Fibroblast of mammary gland (primary cell): ENCODE measurements at regions not wholly inside any gene's neighbourhood (a gene's known extent, or its start where the extent isn't known, plus 50 kb on each side); places are given as distances from the start of the nearest gene placed in this dataset.

Source experiments
- DNase-seq: peaks from one replicate; pipeline ENCODE4 v3.0.0-alpha.2; 2010; ENCODE audit warnings: low read depth
- H3K4me3 ChIP-seq: 2 replicates; pipeline ENCODE4 v1.5.1; 2011; ENCODE audit warnings: low read depth, mild to moderate bottlenecking, low read length, moderate library complexity; ENCODE audit not compliant: control insufficient read depth
- CTCF ChIP-seq: conservative IDR thresholded peaks from 2 replicates; pipeline ENCODE4 v1.5.1; 2011; ENCODE audit warnings: low read depth, low read length, inconsistent platforms; ENCODE audit not compliant: control insufficient read depth, insufficient read depth

GRCh38 chr12:59166457-59166856 is 246.2 kb upstream of the LRIG3 start:
- TF ChIP-seq CTCF = no peak
- DNase-seq = no peak
- no peak overlapping the region for H3K4me3 ChIP-seq

DNA sequence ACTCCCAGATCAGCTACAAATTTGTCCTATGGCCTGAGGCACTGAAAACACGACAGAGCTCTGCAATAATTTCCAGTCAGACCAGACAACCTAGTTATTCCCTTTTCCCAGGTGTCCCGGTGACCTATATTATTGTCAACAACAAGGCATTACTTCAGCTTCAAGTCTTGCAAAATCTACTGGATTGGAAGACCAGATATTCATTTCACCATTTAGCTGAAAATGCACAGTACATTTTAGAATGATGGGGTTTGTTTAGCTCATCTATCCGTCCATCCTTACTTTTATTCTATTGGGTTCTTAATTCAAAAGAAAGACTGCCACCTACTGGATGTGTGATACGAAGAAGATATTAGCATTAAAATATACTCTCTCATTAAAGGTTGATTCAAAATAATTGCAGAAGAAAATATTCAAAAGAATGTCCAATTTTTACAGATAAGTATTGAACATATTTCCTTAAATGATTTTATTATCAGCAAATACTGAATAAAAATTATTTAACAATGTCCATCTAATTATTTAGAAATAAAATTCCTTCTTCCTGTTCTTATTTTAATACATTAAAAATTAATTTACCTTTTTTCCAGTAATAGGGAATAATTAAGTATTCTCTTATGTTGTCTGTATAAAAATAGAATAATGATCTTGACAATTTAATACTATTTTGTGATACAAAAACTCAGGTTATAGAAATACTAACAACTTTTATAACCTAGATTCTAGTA is 244.9 kb upstream of the LRIG3 start:
- DNase-seq = peak; percentile 63
- TF ChIP-seq CTCF = peak; percentile 51
- no peak overlapping the region for H3K4me3 ChIP-seq

DNA sequence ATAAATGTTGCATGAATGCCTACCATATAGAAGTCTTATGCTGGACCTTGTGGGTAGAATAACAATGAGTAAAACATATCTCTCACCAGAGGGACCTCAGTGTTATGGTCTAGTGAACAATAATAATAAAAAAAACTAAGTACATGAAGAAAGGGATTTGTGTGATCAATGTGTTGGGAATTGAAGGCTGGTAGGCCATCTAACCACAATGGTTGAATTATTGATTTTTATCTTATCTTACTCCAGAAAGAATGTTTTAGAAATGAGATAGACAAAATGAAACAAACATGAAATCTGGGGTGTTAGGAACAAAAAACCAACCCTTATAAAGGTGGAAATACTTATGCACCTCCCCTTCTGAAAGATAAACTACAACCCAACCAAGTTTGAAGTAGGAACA is 243.9 kb upstream of the LRIG3 start:
- H3K4me3 ChIP-seq = no peak overlapping the region
- no peak for DNase-seq
- TF ChIP-seq CTCF = no peak

DNA sequence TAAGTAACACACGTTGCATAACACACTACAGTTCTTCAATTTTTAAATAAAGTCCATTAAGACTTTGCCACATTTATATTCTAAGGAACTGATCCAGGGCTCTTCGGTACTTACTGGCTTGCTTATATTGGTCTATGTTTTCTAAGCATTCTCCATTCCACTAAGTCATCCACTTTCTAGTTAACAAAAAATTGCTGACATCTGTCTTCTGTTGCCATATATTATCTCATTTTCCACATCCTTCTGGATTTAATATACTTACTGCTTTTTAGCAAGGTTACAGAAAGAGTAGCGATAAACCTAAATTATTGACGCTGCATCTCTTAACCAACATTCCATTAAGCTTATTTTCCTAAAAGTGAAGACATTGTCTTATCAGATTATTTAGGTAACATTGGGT is 238.4 kb upstream of the LRIG3 start:
- no peak for DNase-seq
- H3K4me3 ChIP-seq = no peak overlapping the region
- no peak for TF ChIP-seq CTCF

DNA sequence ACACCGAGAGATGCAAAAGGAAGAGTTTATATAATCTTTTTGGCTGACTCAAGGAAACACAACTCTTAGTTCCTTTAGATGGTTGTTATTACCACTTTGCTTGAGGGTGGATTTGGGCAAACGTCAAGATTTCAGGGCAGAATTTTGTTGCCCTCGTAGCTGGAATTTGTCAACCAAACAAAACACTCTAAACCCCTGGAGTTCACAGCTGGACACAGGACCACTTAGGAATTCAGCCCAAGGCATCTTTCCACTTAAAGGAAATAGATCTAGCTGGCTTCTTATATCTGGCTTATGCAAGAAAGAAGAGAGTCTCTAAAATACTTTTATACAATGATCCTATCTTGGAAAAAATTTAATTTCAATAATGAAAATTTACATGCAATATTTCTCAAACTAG is 237.8 kb upstream of the LRIG3 start:
- H3K4me3 ChIP-seq = no peak overlapping the region
- no peak for DNase-seq
- TF ChIP-seq CTCF = no peak

- H3K4me3 ChIP-seq = no peak overlapping the region
- TF ChIP-seq CTCF = no peak
- DNase-seq = no peak
Observed at GRCh38 chr12:59155448-59155847, 235.1 kb upstream of the LRIG3 start.

DNA sequence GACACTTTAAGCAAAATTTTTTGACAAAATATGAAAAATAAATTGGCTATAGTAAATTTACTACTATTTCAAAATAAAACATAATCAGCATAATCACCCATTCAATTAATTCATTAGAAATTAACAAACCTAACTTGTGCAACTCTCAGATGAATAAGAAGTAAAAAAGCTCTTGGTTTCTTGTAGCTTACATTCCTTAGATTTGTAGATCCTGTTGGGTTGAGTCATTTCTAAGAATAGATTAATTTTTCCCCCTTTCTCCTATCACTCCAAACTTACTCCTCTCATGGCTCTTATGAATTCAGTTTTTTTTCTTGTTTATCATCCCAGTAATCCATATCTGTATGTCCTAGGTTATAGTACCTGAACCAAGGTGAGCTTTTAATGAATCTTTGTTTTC is 230.9 kb upstream of the LRIG3 start:
- DNase-seq = peak; percentile 15
- H3K4me3 ChIP-seq = no peak overlapping the region
- no peak for TF ChIP-seq CTCF
